Islet of Langerhans (tissue), 1 donor: ENCODE measurements at regions not wholly inside any gene's neighbourhood (a gene's known extent, or its start where the extent isn't known, plus 50 kb on each side); places are given as distances from the start of the nearest gene placed in this dataset.

Experiments
- FAIRE-seq: peaks from one replicate; lab custom pipeline; 2011; peaks lifted over from hg19 to GRCh38; lab: Jason Lieb, UNC

GRCh38 chr15:93709708-93710107, 521.7 kb upstream of the MCTP2 start:
- FAIRE-seq: no peak

- no peak for FAIRE-seq
These were observed 522.5 kb upstream of the MCTP2 start for GRCh38 chr15:93708724-93709445.

DNA sequence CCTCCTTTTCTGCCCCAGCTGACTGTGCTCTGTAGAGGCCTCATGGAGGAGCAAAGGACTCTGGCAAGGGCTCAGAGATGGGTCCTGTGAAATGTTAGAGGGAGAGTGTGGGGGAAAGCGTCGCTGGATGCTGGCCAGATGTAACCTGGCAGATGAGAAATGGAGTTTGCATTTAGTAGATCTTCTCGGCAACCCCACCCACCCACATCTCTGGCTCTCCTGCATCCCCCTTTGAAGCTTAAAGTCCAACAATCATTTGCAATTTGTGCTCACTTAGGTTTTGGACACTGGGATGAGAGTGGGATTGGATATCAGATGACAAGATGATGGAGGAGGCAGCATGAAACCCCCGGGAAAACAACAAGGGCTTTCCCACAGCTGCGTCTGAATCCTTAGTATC, 523.6 kb upstream of the MCTP2 start:
- no peak for FAIRE-seq

DNA sequence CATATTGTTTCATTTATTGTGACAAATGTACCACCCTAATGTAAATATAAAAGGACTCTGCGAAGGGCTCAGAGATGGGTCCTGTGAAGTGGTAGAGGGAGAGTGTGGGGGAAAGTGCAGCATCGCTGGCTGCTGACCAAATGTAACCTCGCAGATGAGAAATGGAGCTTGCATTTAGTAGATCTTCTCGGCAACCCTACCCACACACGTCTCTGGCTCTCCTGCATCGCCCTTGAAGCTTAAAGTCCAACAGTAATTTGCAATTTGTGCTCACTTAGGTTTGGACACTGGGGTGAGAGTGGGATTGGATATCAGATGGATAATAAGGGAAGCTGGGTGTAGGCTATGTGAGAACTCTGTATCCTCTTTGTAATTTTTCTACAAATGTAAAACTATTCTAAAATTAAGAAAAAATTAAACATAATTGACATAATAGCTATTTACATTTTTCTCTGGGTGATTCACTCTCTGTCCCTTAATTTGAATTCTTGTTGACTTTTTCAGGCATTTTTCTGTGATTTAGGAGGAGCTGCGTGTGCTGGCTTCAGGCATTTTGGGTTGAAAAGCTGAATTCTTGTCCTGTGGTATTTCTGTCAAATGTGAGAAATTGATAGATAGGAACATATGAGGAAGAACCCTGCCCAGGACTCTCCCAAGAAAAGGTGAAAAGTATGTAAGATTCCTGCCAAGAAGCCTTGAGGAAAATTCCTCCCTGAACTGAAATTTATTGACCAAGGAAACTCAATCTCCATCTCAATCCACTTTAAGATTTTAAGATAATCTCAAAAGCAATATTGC, 524.7 kb upstream of the MCTP2 start:
- FAIRE-seq: no peak

DNA sequence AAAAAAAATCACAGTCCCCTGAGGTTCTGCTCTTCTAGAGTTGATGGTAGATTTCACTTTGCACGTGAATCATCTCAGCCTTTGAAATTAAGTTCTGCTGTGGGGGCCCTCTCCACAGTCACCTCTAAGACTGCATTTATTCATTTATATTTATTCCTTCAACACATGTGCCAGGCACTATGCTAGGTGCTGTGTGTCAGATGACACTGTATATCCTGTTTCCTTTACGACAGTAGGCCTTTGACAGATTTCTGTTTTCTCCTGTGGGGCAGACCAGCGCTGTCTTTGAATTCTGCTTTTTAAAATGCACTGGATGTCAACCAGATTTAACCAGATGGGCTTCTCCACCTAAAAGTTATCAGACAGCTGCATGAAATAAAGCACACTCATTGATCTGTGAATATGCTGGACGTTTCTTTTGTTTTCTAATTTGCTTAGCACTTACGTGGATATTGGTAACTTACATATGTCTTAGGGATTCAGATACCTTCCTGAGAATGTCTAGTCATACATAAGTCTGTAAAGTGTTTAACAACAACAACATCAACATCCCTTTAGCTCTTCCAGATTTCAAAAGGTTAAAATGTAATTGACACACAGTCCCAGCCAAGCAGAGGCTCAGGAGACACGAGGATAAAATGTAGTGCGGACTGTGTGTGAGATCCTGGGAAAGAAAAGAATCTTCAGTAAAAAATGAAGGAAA, 525.5 kb upstream of the MCTP2 start:
- no peak for FAIRE-seq

GRCh38 chr15:93703092-93703739, 528.1 kb upstream of the MCTP2 start:
- no peak for FAIRE-seq

GRCh38 chr15:93700051-93700450, 531.3 kb upstream of the MCTP2 start:
- no peak for FAIRE-seq

DNA sequence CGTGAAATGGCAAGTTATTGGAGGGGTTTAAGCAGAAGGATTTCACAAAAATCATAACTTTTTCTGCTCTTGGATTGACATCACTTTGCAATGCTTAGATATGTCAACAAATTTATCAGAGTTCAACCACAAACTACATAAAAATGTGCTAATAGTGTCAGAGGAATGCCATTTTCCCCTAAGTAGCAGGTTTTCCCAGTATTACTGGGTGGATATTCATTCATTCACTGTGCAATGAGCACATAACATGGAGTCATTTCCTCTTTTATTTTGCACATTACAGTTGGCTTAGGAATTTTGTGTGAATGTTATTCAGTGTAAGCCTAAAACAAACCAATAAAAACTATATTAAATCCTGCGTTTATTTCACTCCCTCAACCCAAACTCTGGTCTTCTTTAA, 537.3 kb upstream of the MCTP2 start:
- FAIRE-seq: no peak

- no peak for FAIRE-seq
These were observed 547.7 kb upstream of the MCTP2 start for GRCh38 chr15:93683651-93684050.

- FAIRE-seq: no peak
These were observed 559.9 kb upstream of the MCTP2 start for GRCh38 chr15:93671387-93671943.

DNA sequence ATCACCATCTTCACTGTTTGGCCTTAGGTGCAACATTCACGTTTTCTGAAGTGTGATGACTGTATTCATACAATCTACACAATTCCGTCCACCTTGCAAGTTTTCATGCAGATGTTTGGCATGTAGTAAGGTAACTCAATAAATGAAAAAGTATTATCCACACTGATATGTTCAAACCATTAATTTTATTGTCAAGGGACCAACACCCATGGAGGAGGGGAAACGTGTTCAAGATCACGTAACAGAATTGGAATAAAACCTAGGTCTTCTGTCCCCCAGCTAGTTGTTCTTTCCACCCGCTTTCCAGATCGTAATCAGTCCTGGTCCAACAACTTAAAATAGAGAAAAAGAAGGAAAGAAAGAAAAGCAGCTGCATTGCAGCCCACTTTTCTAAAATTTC, 560.4 kb upstream of the MCTP2 start:
- FAIRE-seq: no peak

- FAIRE-seq: no peak
These were observed 567.0 kb upstream of the MCTP2 start for GRCh38 chr15:93664213-93664956.

DNA sequence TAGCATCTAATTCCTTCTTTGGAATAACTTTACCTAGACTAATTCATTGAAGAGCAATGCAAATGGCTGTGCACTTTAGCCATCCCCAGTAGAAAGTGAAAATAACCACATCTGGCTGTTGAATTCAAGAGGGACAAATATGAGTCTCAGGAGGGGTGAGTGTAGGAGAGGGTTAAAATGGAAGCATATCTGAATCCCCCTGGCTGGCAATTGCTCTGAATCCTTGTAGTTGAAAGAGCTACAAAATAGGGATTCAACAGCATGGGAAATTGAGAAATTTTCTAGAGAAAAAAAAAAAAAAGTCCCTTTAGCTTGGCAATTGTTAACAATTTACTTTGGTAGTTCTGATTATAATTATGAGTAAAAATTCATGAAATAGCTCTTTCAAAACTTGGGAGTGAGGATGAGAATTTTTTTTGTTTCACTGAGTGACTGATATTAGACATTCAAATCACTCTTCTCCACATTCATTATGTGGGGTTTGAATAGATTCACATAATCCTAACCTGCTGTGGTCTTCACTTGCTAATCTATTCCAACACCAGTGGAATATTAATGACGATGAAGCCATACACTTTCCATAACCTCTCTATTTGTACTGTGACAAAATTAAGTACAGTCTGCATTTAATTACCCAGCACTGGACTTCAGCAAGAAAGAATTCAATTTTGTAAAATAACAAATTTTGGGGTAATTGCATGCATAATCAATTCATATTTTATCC, 569.0 kb upstream of the MCTP2 start:
- FAIRE-seq: no peak

- FAIRE-seq: no peak
These were observed 569.2 kb upstream of the RGMA start for GRCh38 chr15:93658026-93658816.

DNA sequence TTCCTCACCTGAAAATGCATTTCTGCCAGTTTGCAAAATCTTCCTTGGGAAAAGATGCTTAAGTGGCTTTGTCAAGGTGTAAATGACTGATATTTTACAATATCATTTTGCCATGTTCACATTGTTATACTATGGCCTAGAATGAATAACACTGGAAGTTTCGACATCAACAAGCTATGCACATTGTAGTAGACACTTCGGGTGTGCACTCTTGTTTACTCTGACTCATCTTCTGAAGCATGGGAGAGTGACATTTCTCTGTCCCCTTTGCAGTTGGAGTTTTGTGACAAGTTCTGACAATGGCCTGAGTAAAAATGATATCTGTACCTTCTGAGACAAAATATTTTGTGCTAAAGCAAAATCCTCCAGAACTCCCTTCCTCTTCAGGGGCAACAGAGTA, 567.0 kb upstream of the RGMA start:
- no peak for FAIRE-seq

DNA sequence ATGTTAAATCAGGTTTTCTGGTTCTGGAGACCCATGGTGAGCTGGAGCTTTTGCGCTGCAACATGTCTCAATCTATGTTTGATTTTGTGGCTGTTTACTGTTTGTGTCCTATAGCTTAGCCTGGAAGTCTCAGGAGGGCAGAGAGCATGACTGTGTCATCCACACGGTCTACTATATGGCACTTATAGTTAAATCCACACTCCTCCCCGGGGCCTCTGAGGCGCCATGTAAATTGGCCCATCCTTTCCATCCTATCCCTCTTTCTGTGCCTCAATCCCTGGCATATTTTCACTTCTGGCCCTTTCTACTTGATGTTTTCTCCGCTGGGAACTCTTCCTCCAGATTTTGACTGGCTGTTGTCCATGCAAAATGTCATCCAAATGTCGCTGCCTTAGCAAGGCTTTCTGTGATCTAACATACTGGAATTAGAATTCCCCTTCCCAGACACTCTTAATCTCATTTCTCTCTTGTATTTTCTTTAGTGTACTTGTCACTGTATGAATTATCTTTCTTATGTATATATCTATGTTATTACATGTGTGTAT, 560.8 kb upstream of the RGMA start:
- no peak for FAIRE-seq

DNA sequence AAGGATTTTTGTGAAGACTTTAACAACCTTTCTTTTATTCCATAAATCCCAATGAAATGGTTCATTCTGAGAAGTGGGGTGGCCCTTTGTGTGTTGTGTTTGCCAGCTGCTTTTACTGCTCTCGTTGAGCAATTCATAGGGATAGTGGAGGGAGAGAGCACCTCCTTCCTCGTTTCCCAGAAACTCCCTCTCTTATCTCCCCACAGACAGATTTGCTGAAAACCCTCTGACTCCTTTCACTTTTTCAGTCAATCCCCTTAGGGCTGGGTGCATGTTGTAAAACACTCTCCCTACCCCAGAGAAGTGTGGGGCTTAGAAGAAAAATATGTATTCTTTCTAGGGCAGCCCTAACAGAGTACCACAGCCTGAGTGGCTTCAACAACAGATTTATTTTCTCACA, 557.2 kb upstream of the RGMA start:
- no peak for FAIRE-seq

DNA sequence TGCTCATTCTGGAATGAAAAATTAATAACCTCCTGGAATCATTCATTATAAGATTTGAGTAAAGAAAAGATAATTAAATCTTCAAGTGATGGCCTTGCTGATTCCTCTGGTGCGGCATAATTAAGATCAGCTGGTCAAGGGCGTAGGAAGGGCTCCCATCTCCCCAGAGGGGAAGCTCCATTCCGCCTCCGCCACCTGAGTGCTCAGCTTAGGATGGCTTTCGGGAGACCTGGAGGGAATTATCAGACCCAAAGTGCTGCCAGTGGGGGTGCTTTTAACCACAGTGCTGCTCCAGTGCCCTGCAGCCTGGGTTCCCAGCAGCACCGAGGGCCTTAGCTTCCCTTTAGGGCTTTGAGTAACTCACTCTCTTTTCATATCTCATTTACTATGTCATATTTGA, 556.6 kb upstream of the RGMA start:
- no peak for FAIRE-seq

DNA sequence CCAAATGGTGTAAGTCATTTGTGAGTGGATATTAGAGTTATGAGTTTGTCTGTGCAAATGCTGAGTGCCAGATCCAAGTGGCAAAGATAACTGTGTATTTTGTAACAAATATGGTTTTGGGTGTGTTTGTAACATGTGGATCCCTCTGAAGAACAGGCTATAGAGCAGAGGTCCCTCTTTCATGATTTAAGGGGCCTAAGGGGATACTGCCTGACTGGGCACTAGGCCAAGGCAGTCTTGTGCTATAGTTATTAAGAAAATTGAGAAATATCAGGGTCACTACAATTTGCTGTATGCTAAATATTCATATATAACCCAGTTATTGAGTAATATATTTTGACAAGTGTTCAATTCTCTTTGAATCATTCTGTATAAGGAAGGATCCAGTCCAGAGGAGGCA, 555.6 kb upstream of the RGMA start:
- no peak for FAIRE-seq

DNA sequence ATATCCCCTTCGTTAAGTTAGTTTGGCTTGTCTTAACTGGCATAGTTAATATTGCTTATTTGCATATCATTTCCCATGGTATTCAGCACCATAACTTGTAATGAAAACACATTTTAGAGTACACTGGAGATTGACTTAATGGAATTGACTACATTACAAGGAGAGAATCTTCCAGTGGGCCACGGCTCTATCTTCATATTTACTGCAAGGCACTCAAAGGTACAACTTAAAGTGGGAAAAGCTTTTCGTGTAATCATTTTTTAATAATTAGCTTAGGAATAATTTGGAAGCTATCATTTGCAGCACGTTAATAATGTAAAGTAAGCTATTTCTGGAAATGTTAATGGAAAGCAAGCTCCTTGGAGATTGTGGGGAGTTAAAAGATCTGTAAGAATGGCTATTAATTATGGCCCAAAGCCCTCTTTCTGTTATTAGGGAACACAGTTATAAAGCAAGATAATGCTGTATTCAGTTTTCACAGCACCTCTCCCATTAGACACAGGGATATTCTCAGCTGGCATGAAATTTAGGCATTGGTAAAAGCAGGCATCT, 551.5 kb upstream of the RGMA start:
- no peak for FAIRE-seq
